ENCODE measurements at regions not wholly inside any gene's neighbourhood (a gene's known extent, or its start where the extent isn't known, plus 50 kb on each side); places are given as distances from the start of the nearest gene placed in this dataset.

DNA sequence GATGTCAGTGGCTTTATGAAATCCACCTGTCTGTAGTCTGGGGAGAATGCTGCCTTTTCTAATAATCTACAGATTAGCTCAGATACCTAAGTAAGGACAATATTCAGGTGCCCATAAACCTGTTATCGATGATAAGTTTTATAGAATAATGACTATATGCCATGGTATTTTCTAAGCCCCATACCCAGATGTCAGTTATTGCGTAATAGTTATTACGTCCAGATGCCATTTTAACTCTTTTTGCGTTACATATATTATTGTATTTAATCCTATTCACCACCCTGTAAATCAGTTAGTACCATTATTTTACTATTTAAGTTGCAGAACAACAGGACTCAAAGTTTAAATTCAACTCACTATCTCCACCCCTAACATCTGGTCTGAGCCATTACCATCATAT, 1343.9 kb upstream of the ACO1 start:
- TF ChIP-seq, protein P1, sequence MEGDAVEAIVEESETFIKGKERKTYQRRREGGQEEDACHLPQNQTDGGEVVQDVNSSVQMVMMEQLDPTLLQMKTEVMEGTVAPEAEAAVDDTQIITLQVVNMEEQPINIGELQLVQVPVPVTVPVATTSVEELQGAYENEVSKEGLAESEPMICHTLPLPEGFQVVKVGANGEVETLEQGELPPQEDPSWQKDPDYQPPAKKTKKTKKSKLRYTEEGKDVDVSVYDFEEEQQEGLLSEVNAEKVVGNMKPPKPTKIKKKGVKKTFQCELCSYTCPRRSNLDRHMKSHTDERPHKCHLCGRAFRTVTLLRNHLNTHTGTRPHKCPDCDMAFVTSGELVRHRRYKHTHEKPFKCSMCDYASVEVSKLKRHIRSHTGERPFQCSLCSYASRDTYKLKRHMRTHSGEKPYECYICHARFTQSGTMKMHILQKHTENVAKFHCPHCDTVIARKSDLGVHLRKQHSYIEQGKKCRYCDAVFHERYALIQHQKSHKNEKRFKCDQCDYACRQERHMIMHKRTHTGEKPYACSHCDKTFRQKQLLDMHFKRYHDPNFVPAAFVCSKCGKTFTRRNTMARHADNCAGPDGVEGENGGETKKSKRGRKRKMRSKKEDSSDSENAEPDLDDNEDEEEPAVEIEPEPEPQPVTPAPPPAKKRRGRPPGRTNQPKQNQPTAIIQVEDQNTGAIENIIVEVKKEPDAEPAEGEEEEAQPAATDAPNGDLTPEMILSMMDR (conservative IDR thresholded peaks at IDR 0.05; ENCODE audit: low read length): no peak
- no peak for TF ChIP-seq EZH2phosphoT487 (IDR thresholded peaks at IDR 0.05; ENCODE audit: borderline replicate concordance)

Data from Loucy (cell line).